ENCODE measurements at regions not wholly inside any gene's neighbourhood (a gene's known extent, or its start where the extent isn't known, plus 50 kb on each side); places are given as distances from the start of the nearest gene placed in this dataset.

DNA sequence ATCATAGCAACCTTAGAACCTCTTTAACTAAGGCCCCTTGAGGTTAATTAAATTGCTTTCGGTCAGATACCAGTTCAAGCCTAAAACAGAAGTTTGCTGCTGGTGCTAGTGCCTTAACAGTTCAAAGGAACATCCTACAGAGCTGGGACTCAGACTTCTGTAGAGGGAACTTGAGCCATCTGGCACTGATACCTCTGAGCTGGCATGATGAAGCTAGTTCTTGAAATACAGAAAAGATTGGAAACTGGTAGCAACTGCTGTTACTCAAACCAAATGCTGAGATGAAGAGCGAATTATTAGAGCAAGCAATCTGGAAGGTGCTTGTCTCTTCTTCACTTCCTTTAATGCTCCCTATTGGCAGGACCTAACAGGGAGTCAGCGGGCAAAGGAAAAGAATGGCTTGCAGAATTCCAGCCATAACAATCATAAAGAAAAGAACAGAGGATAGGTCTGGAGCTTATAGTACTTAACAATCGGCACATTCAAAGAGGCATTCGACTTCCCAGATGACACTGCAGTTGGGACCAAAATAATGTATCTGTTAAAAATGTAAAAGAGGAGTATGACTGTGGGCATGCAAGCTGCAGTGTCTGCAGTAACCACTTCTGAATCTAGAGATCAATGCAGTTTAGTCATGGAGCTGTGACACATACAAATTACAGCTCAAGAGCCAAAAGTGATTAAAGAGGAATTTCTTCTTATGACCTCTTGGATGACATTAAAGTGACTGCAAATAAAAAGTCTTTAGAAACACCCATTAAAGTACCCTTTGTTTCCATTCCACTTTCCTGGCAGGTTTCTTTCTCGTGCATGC lies 298.9 kb downstream of the PDGFC start:
- DNase-seq: no peak
- no peaks in the 10 kb centered on the region for H4K20me1 ChIP-seq (ENCODE audit: insufficient read depth)
- no peaks in the 10 kb centered on the region for H3K4me1 ChIP-seq (replicated peaks; ENCODE audit: insufficient read depth)
- H3K27ac ChIP-seq: no peak overlapping the region
- H3K79me2 ChIP-seq (ENCODE audit: low read depth): no peaks in the 10 kb centered on the region
- intact Hi-C loops (cut with micrococcal nuclease; ENCODE audit: unreplicated experiment): no loop called here
- H3K4me3 ChIP-seq: no peak overlapping the region
- H3K9me3 ChIP-seq (ENCODE audit: insufficient read depth, low read depth): no peaks in the 10 kb centered on the region
- no TSS peak for BruUV-seq (replicated peaks)
- TF ChIP-seq, protein P1, sequence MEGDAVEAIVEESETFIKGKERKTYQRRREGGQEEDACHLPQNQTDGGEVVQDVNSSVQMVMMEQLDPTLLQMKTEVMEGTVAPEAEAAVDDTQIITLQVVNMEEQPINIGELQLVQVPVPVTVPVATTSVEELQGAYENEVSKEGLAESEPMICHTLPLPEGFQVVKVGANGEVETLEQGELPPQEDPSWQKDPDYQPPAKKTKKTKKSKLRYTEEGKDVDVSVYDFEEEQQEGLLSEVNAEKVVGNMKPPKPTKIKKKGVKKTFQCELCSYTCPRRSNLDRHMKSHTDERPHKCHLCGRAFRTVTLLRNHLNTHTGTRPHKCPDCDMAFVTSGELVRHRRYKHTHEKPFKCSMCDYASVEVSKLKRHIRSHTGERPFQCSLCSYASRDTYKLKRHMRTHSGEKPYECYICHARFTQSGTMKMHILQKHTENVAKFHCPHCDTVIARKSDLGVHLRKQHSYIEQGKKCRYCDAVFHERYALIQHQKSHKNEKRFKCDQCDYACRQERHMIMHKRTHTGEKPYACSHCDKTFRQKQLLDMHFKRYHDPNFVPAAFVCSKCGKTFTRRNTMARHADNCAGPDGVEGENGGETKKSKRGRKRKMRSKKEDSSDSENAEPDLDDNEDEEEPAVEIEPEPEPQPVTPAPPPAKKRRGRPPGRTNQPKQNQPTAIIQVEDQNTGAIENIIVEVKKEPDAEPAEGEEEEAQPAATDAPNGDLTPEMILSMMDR (conservative IDR thresholded peaks at IDR 0.05): no peak
- no peak for TF ChIP-seq EZH2 (IDR thresholded peaks at IDR 0.05; ENCODE audit: low read depth)
- no peaks in the 10 kb centered on the region for H3K36me3 ChIP-seq (ENCODE audit: low read depth)
- H3K4me2 ChIP-seq: no peak overlapping the region
- H3K9me2 ChIP-seq (ENCODE audit: insufficient read depth): no peaks in the 10 kb centered on the region
- no peaks in the 10 kb centered on the region for H3F3A ChIP-seq (ENCODE audit: insufficient read depth, low read depth)
- H3K27me3 ChIP-seq (ENCODE audit: insufficient read depth, low read depth): no peaks in the 10 kb centered on the region
- POLR2A ChIA-PET (ENCODE audit: unreplicated experiment): interaction anchor here (0.6 kb wide), 1 partner anchor 707 kb away, joined by 4 read pairs; no protein-coding TSS in a partner anchor
- CTCF ChIA-PET: no interaction called here
- H2AFZ ChIP-seq: no peak overlapping the region

DNA sequence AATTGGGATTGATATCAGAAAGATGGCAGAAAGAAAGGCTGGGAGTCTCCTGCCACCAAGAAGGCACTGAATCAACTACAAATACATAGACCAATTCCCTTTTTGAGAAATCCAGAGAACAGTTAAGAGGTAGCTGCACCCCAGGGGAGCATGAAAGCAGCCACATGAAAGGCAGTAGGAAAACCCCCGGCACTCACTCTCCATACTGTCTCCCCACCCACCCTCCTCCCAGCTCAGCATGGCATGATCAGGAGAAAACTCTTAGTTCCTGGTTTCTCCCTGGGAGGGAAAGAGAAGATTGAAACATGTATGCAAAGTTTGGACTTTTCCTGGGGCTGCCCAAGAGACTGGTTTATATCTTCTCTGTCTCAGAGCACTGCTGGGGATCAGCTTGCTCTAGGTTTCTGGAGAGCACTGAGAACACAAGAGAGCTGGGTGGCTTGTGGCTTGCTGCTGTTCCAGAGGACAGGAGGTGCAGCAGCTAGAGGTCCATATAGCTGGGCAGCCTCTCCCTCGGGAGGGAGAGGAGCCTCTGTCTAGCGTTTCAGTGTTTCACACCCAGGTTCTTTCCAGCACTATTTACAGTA lies 305.7 kb downstream of the PDGFC start:
- H4K20me1 ChIP-seq (ENCODE audit: insufficient read depth): no peaks in the 10 kb centered on the region

DNA sequence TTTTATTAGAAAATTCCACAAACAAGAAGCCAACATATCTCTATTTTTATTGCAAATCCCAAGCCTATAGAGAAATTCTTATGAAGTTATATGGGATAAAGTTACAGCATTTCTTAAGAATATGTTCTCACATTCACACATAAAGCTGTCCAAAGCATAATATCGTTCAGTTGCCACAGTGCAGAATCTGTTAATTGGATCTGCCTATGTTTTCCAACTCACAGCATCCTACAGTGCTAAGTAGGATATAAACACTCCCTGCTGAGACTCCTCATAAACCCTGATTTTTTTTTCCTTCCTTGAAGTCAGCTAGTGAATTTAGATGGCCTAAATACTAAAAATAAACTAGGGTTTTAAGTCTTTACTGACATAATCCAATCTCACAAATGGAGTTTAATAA lies 307.9 kb downstream of the PDGFC start:
- DNase-seq: no peak
- intact Hi-C loops (cut with micrococcal nuclease; ENCODE audit: unreplicated experiment): no loop called here
- CTCF ChIA-PET: no interaction called here

More for the DNA sequence above, 305.7 kb downstream of the PDGFC start:
- Histone ChIP-seq H3K4me3 (no peak overlapping the region), H3K27ac (no peak overlapping the region), H3K9me3 (ENCODE audit: insufficient read depth, low read depth) (no peaks in the 10 kb centered on the region), H3K27me3 (ENCODE audit: insufficient read depth, low read depth) (no peaks in the 10 kb centered on the region), H3K4me2 (no peak overlapping the region), H3K4me1 (replicated peaks; ENCODE audit: insufficient read depth) (no peaks in the 10 kb centered on the region), H3F3A (ENCODE audit: insufficient read depth, low read depth) (no peaks in the 10 kb centered on the region), H2AFZ (no peak overlapping the region), H3K79me2 (ENCODE audit: low read depth) (no peaks in the 10 kb centered on the region), H3K36me3 (ENCODE audit: low read depth) (no peaks in the 10 kb centered on the region), H3K9me2 (ENCODE audit: insufficient read depth) (no peaks in the 10 kb centered on the region)
- POLR2A ChIA-PET (ENCODE audit: unreplicated experiment): no interaction called here
- TF ChIP-seq EZH2 (IDR thresholded peaks at IDR 0.05; ENCODE audit: low read depth): no peak
- TF ChIP-seq, protein P1 (conservative IDR thresholded peaks at IDR 0.05): no peak
- DNase-seq: no peak
- no TSS peak for BruUV-seq (replicated peaks)
- CTCF ChIA-PET: no interaction called here
- intact Hi-C loops (cut with micrococcal nuclease; ENCODE audit: unreplicated experiment): no loop called here

More for the DNA sequence above, 307.9 kb downstream of the PDGFC start:
- Histone ChIP-seq H3K9me3 (ENCODE audit: insufficient read depth, low read depth) (no peaks in the 10 kb centered on the region), H3K27ac (no peak overlapping the region), H3F3A (ENCODE audit: insufficient read depth, low read depth) (no peaks in the 10 kb centered on the region), H3K4me3 (no peak overlapping the region), H2AFZ (no peak overlapping the region), H4K20me1 (ENCODE audit: insufficient read depth) (no peaks in the 10 kb centered on the region), H3K79me2 (ENCODE audit: low read depth) (no peaks in the 10 kb centered on the region), H3K36me3 (ENCODE audit: low read depth) (no peaks in the 10 kb centered on the region), H3K4me2 (no peak overlapping the region), H3K27me3 (ENCODE audit: insufficient read depth, low read depth) (no peaks in the 10 kb centered on the region), H3K4me1 (replicated peaks; ENCODE audit: insufficient read depth) (no peaks in the 10 kb centered on the region), H3K9me2 (ENCODE audit: insufficient read depth) (no peaks in the 10 kb centered on the region)
- TF ChIP-seq, protein P1 (conservative IDR thresholded peaks at IDR 0.05): no peak
- no peak for TF ChIP-seq EZH2 (IDR thresholded peaks at IDR 0.05; ENCODE audit: low read depth)
- BruUV-seq (replicated peaks): no TSS peak
- POLR2A ChIA-PET (ENCODE audit: unreplicated experiment): no interaction called here
